ENCODE measurements at regions not wholly inside any gene's neighbourhood (a gene's known extent, or its start where the extent isn't known, plus 50 kb on each side); places are given as distances from the start of the nearest gene placed in this dataset.

- TF ChIP-seq CTCF (conservative IDR thresholded peaks at IDR 0.05 in 1 of 2, IDR thresholded peaks at IDR 0.05 in 1 of 2; ENCODE audit: low read depth in 1 of 2, low read length in 2 of 2) (peak; percentile 74 to 82), EZH2 (IDR thresholded peaks at IDR 0.05; ENCODE audit: low read length, missing control alignments) (no peak)
These were observed 135.6 kb upstream of the SUCLG2 start for GRCh38 chr3:67790043-67790442.
